Breast epithelium (tissue), 3 donors: ENCODE measurements at regions not wholly inside any gene's neighbourhood (a gene's known extent, or its start where the extent isn't known, plus 50 kb on each side); places are given as distances from the start of the nearest gene placed in this dataset.

Source experiments
- CTCF ChIP-seq, 3 donors: fragments of 450-650 bp; IDR thresholded peaks; one replicate each; pipeline ENCODE4 v1.5.1; 2016 to 2017; ENCODE audit warnings: antibody characterized with exemption in 3 of 3, mild to moderate bottlenecking in 3 of 3, moderate library complexity in 3 of 3
- POLR2A ChIP-seq: fragments of 450-650 bp; IDR thresholded peaks from one replicate; pipeline ENCODE4 v1.6.1; 2016; ENCODE audit warnings: antibody characterized with exemption, mild to moderate bottlenecking, moderate library complexity

GRCh38 chr7:13155188-13155587 lies 467.8 kb downstream of the ARL4A start:
- no peak for TF ChIP-seq POLR2A
- TF ChIP-seq CTCF (IDR thresholded peaks at IDR 0.05) = no peak
